CD4-positive, alpha-beta T cell treated with Interleukin-6 for 4 hours (primary cell): ENCODE measurements at regions not wholly inside any gene's neighbourhood (a gene's known extent, or its start where the extent isn't known, plus 50 kb on each side); places are given as distances from the start of the nearest gene placed in this dataset.

Experiments used
- DNase-seq: peaks from one replicate; pipeline ENCODE4 v3.0.0-alpha.2; 2020; ENCODE audit warnings: mixed read lengths

DNA sequence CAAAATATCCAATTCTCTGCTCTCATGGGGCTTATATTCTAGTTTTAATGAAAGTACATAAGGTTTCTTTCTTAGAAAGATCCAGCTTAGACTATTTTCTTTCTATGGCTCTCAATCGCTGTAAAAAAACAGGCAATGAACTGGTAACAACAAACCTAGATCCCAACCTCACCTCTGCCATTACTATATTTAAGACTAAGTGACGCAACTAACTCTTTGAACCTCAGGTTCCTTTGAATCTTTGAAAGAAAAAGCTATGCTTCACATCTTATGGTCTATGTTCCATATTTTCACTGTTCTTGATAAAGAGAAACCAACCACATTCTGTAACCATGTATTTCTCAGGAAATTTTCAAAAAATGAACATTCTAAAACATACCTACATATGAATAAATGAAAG, 88.5 kb downstream of the ELAPOR2 start:
- no peak for DNase-seq

DNA sequence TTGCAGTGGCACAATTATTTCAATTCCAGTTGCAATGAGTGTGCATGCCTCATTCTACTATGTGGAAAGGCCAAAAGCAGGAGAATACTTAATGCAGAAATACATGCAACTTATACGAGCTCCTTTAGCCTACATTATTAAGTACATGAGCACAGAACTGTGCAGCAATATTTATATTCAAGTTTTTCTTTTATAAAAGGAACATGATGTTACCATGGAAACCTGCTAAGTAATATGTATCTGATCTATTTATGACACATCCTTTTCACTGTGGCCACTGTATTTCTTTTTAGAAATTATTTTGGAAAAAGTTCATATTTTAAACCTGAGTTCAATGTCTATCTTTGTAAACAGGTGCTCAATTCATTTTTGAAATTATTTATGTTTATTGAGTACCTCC, 88.9 kb downstream of the ELAPOR2 start:
- no peak for DNase-seq

DNA sequence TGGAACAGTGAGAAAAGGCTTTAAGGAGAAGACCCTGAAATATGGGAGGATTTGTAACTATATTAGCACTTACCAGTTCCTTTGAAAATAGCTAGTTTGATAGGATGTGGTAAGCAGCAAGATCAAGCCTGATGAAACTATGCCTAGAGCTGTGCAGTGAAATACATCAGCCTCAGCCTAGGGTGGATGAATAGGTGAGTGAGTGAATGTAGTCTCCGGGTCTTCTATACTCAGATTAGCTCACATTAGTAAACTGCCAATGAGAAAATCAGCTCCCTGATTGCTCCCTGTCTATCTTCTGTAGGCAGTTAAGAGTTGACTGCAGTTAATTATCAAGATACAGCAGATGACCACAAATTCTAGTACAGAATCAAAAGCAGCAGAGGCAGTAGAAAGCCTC, 89.6 kb downstream of the ELAPOR2 start:
- no peak for DNase-seq

DNA sequence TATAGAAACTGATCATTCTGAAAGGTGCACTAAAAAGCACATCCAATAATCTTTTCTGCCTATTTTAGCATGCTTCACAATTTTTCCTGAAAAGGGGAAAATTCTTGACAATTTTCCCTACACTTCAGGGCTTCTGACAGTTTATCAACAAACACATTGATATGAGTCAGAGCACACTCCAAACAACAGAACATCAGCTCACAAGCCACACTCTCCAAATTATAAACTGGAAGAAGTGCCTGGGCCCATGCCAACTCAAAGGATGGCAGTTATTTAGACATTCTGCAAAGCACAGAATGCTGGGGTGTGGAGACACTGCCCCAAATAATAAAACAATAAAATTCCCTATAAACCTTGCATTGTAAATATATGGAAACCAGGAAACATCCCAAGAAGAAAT, 90.8 kb downstream of the ELAPOR2 start:
- no peak for DNase-seq

DNA sequence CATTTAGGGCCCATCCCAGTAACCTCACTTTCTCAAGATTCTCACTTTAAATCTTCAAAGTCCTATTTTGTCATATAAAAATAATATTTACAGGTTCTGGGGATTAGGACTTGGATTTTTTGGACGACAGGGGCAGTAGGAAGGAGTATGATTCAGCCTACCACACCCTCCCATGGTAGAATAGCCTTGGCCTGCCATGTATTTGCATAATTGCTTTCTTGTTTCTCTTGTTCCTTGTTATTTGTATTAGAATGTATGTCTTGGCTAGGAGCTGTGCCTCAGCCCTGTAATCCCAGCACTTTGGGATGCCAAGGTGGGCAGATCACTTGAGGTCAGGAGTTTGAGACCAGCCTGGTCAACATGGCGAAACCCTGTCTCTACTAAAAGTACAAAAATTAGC, 92.5 kb downstream of the ELAPOR2 start:
- no peak for DNase-seq

DNA sequence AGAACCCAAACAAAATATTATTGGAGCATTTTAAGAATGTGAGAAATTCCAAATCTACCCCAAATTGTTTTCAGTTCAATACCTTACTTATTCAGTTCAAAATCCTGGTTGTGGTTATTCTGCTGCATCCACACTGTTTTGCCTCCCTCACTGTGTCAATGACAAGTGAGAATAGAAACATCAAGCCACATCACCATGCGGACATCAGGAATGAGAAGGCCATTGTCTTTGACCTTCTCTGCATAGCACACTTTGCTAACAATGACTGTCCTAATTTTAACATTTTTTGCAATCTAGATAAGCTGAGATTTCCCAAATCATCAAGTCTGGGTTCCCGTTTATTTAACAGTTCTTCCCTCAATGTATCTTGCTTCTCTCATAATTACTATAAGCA, 93.7 kb downstream of the ELAPOR2 start:
- DNase-seq: no peak

DNA sequence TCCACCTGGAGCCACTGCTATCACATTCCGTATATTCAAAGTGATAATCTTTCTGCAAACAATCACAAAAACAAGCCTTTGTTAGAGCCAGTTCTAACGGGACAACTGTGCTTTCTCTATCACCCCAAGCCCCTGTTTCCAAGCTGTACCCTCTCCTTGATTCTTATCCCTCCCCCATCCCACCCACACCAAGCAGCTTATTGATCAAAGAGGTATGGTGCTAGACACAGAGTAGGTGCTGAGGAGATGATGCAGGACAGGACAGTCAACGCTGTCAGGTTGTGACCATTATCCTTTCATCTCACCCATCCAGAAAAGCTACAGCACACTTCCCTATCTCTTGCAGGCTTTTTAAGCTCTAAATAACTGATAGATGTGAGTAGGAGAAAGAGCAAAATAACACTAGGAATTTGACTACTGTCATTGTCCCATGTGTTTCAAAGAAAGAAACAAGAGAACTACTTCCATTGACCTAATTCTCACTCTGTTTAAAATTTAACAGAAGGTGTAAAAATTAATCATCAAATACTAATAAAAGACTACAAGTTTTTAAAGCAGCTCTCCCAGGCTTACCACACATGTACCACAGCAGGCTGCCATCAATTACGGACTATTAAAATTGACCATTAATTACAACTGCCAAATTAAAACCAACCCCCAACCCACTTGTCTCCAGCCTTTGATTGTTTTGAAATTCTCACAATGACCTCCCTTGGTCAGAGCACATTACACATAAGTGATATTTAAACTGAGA, 94.3 kb downstream of the ELAPOR2 start:
- no peak for DNase-seq

DNA sequence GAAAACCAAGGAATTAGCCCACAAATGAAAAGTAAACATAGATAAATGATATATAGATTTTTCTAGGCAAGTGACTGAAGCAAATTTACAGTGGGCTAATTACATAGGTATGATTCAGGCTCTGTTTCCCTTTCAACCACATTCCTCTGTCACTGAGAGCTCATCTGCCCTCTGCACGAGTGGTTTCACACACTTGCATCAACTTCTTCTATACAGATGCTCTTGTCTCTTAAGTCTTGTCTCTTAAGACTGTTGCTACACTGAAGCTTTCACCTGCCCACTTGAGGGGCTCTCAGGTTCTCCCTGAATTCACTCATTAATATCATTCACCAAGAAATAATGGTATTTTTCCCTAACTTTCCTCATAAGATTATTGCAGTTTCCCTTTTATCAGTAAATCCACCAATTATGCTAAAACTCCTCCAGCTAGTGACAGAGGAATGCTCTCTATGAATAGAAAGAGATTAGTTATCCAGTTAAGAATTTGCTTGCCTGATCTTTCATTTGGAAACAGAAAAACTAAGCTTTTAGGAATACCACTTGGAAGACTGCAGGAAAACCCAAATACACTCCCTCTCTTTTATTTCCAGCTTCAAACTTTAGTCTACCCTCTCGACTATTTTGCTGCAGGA, 95.7 kb downstream of the ELAPOR2 start:
- DNase-seq: no peak

DNA sequence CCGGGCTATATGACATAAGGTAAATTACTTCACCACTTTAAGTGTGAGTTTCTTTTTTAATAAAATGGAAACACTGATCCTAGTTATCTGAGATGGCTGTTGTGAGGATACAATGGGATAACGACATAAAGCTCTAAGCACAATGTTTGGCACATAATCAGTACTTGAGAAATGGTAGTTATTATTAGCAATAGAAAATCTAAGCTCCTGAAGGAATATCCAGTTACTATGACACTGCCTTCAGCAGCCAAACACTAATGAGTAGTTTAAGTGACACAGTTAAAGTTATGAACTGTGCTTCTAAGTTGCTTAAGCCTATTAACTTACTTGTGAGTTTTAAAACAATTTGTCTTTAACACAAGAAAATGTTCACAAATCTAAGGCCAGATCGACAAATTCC, 96.8 kb downstream of the ELAPOR2 start:
- no peak for DNase-seq

DNA sequence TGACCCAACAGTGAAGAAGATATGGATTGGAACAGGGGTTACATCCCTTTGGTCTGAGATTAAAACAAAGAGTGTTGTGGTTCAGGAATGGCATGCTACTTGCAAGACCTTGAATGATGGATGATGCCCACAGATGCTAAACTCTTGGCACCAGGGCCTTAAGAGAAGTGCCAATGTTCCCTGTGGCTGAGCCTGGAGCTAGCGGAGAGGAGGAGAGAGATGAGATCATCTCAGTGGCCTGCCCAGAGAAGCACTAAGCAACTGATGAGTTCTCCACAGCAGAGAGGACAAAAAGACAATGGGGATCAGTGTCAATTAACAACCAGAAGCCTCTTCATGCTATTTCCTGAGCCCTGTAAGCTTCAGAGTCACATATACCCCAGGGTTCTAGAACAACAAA, 97.8 kb downstream of the ELAPOR2 start:
- DNase-seq: no peak

DNA sequence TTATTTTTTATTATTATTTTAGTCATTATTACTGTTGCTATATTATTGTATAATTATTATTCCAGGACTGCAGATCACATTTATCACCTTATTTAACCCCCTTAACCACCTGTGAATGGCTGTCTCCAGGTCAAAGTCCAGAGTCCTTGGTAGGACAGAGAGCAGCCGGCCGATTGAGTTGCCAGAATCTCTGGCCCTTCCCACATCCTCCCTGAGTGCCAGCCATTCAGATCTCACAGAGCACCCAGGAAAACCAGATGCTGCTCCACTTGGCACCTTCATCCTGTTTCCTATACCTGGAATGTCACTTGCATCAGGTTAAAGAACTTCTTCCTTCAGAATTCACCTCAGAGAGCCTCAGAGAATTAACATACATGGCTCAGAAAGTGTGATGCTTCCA, 101.1 kb downstream of the ELAPOR2 start:
- DNase-seq: no peak

DNA sequence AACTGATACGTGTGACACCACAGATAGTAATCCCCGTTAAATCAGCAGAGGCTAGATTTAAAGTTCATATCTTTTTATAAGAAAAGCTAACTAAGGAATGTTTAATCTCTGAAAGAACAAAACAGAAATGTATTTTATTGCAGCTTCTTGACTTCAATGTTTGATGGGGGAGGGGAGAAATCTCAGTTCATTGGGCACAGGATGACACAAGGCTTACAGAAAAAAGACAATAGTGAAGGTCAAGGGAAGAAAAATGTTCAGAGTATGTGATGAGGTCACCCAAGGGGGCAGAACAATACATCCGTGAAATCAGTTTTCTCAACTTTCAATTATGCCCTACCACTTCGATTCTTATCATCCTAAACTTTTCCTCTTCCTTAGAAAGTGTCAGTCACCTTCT, 102.9 kb downstream of the ELAPOR2 start:
- no peak for DNase-seq

DNA sequence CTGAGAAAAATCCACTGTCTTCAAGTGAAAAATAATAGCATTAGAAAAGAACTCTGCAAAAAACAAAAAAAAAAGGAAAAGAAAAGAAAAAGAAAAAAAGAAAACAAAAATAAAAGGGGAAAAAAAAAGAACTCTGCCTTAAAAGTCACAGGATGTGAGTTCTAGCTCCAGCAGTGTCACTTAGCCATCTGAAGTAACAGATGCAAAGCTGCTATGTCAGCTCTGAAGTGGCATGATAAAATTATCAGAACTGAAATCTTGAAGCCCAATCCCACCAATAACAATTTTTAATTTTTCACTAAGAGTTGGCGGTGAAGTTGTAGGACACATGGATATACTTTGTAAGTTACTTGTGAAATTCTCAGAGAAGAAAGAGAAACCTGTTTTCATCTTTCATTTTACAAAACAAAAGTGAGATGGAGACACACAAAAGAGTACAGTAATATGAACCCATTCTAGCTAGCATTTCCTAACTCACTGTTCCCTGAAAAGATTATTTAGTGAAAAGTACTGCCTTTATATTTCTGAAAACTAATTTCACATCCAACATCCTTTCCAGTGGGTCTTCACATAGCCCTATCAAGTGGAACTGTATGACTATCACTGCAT, 103.5 kb downstream of the ELAPOR2 start:
- no peak for DNase-seq

DNA sequence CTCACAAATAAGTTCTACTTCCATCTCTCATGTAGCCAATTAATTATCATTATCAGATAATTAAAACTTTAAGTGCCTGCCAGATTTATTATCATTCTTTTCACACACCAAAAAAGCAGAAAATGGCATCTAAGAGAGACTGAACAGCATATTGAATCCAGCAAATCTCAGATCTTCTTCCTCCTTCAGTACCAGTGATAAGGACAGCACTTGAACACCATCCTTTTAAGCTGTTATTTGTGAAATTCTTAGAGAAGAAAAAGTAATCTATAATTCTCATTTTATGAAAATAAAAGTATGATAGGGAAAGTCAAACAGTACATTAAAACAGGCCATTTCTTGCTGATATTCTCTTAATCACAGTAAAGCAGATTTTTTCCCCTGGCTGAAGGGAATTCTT, 104.5 kb downstream of the ELAPOR2 start:
- no peak for DNase-seq

DNA sequence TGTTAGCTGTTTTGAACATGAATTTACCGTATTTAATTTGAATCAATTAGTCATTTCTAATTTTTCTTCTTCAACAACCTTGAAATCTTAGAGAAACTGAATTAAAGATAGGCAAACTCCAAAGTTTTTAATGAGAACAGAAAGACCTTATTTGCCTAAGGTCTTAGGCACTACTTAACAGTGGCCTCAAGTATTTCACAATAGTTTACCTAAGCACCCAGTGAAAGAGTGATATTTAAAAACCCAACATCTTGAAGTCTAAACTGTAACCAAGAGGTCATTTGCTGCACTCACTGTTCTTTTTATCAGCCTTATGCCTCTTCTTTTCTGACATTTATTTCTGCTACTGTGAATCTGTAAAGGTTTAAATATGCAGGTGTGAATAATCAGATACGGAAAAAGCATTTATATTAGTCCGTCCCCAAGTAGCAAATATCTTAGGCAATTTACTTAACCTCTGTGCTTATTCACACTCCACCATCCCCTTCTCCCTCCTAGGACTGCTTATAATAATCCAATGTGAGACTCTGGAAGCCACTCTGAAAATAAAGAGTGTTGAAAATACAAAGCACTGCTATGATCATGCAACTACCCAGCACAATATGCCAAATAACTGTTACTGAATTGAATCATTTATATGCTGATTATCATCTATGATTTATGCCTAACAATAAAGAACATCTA, 105.7 kb downstream of the ELAPOR2 start:
- no peak for DNase-seq

DNA sequence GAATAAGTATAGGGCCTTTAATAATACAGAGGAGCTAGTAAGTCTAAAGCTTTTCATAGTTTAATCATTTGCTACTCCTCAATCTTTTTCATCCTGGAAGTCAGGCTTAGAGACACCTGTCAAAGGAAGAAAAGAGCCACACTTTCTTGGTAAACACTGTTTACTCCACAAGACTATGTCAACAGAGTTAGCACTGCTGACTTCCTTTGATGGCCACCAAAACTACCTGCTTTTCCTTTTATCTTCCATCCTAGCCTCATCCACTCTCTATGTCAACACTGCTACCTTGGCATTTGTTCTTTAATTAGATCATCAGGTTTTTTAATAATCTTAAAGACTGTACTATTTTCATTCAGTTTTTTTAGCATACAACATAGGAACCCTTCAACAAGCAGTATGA, 106.2 kb downstream of the ELAPOR2 start:
- no peak for DNase-seq

DNA sequence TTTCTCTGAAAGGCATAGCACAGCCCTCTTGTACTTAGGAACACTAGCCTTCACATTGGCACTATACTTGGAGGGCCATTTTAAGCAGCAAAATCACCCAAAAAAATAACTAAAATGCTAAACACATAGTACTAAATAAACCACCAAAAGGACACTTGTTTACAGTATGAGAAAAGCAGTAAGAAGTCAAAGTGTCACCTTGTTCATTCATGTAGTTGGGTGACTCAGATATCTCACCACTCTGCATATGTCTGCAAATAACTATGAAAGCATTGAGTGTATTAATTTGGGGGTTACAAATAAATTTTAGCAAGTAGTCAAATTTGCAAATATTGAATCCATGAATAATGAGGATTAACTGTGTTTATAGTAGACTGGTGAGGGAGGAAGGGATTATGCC, 107.6 kb downstream of the ELAPOR2 start:
- no peak for DNase-seq

DNA sequence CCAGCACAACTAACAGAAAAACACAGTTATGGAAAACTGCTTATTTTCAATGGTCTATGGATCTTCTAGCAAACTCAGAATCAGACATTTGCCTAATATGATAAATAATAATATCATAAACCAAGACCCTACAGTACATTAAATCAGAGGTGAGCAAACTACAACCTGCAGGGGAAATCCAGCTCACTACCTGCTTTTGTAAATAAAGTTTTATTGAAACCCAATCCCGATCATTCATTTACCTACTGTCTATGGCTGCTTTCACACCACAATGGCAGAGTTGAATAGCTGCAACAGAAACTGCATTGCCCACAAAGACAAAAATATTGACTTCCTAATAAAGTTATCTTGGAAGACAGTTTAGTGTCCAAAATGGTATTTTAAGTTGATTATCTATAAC, 108.5 kb downstream of the ELAPOR2 start:
- DNase-seq: no peak

DNA sequence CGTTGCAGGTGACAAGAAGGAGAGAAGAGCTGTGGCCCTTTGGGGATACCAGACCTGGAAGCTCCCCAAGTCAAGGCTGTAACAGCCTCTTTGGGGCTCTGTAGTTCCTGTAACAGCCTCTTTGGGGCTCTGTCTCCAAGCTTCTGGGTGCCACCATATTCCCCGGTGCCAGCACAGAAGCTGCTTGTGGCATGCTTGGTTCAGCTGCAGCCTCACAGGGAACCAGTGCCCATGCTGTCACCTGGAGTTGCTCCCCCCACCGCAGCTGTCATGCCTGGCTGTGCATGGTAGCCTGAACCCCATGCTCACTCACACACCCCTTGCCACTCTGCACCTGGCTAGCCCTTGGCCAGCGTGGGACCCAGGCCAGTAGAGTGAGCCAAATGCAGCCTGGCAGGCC, 109.1 kb downstream of the ELAPOR2 start:
- DNase-seq: no peak

DNA sequence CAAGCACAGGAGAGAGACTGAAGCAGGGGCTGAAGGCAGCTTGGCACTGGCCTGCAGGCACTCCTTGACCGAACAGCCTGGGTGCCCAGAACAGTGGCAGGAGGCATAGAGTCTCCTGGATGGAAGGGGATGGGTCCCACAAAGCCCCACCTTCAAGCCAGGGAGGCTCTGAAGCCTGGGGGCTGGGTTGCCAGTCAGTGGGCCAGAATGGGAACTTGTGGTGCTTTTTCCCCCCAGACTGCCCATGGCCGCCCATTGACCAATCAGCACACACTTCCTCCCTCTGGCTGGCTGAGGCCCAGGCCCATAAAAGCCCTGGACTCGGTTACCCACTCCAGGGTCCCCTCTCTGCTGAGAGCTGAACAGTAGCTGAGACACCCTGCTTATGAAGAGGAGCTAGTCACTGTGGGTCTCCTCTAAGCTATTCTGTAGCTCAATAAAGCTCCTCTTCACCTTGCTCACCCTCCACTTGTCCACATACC, 109.6 kb downstream of the ELAPOR2 start:
- no peak for DNase-seq

DNA sequence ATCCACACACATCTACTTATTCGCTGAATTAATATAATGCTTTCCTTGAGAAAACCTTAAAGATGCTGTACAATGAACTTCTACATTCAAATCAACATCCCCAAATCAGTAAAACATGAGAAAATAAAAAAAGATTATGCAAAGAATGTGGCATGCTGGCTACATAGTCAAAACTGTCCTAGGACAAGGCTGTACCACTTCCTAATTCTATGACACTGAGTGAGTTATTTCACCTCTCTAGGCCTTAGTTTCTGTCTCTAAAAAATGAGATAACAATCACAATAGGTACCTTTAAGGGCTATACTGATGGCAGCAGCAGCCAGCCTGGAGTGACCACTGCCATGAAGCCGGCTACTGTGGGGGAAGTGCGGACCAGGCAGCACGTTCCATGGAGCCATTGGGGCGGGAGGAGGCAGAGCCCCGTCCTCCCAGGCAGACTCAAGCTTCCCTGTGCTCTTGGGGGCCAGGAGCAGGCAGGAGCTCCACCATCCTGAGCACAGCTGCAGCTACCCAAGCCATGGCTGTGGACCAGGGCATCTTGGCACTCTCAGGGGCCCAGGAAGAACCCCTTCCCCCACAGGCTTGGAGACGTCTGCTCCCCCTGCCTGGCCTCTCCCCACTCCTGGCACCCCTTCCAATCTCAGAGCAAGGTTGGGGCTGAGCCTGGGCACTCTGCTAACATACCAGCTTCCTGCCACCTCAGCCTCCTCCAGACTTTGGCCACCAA, 110.2 kb downstream of the ELAPOR2 start:
- DNase-seq: no peak

DNA sequence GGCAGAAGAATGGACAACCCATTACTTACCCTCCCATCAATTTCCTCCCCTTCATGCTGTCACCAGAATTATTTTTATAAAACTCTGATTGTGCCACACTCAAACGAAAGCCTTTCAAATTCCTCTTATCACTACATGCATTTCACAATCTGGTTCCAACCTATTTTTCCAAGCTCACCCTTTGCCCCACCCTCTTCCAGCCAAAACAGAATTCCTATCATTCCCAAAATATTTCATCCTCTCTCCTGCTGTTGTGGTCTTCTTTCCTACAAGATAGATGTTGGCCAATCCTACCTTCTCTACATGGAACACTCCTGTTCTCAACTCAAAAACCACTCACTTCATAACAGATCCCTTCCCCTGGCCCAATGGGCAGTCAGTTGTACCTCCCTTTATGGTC, 111.5 kb downstream of the ELAPOR2 start:
- DNase-seq: no peak

DNA sequence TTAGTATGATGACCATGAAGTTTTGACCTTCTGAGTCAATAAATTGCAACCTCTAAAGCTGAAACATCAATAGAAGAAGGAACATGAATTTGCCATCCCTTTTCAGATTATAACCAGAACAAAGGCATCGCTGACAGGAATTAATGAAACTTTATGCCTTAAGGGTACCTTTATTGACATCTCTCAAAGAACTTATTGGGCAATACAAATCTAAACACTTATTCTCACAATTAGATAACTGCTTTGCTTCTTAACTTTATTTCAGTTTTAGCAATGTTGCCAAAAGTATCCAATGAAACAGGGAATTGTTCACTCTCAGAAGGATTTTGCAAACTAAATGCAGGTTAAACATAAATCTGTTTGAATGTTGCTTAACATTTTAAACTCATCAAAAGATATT, 116.0 kb downstream of the ELAPOR2 start:
- DNase-seq: no peak
